GM23338 (cell line): ENCODE measurements at regions not wholly inside any gene's neighbourhood (a gene's known extent, or its start where the extent isn't known, plus 50 kb on each side); places are given as distances from the start of the nearest gene placed in this dataset.

ENCODE experiments used
- ATAC-seq: fragments of 200-7000 bp; cut with Tn5 transposase; 3 replicates; pipeline ENCODE4 v1.9.1; 2020
- DNase-seq: peaks from one replicate; pipeline ENCODE4 v3.0.0-alpha.2; 2015; ENCODE audit warnings: low spot score
- H2AFZ ChIP-seq: fragments of 200-600 bp; sonication (generic); 2 replicates; pipeline ENCODE4 v1.8.0; 2016; ENCODE audit warnings: antibody characterized with exemption, mild to moderate bottlenecking, moderate library complexity
- H3F3A ChIP-seq: fragments of 200-600 bp; sonication (generic); replicated peaks from 2 replicates; pipeline ENCODE4 v1.8.0; 2017; ENCODE audit warnings: antibody characterized with exemption, mixed run types, low read depth
- H3K27ac ChIP-seq: fragments of 200-600 bp; sonication (generic); 2 replicates; pipeline ENCODE4 v1.6.1; 2016; ENCODE audit warnings: low read depth
- H3K27me3 ChIP-seq: fragments of 200-600 bp; sonication (generic); 2 replicates; pipeline ENCODE4 v1.8.0; 2016; ENCODE audit warnings: mild to moderate bottlenecking, mixed run types, moderate library complexity; ENCODE audit not compliant: insufficient read depth
- H3K36me3 ChIP-seq: fragments of 200-600 bp; sonication (generic); 2 replicates; pipeline ENCODE4 v1.8.0; 2016; ENCODE audit warnings: mild to moderate bottlenecking; ENCODE audit not compliant: insufficient read depth
- H3K4me1 ChIP-seq: fragments of 200-600 bp; sonication (generic); 2 replicates; pipeline ENCODE4 v1.8.0; 2016; ENCODE audit warnings: mild to moderate bottlenecking, moderate library complexity; ENCODE audit not compliant: insufficient read depth
- H3K4me2 ChIP-seq: fragments of 200-600 bp; sonication (generic); 2 replicates; pipeline ENCODE4 v1.7.1; 2017; ENCODE audit warnings: mixed run types
- H3K4me3 ChIP-seq: fragments of 200-600 bp; sonication (generic); 2 replicates; pipeline ENCODE4 v1.6.1; 2016; ENCODE audit warnings: mixed run types
- H3K79me2 ChIP-seq: fragments of 200-600 bp; sonication (generic); replicated peaks from 2 replicates; pipeline ENCODE4 v1.8.0; 2017; ENCODE audit warnings: mild to moderate bottlenecking; ENCODE audit not compliant: insufficient read depth
- H3K9me2 ChIP-seq: fragments of 200-600 bp; sonication (generic); 2 replicates; pipeline ENCODE4 v1.8.0; 2017; ENCODE audit not compliant: insufficient read depth
- H4K20me1 ChIP-seq: fragments of 200-600 bp; sonication (generic); replicated peaks from 2 replicates; pipeline ENCODE4 v1.8.0; 2017; ENCODE audit warnings: mild to moderate bottlenecking; ENCODE audit not compliant: insufficient read depth
- H3K27ac Mint-ChIP-seq: 2 replicates; pipeline ENCODE4 v1.8.0; 2020; ENCODE audit warnings: inconsistent platforms, mild to moderate bottlenecking, moderate library complexity, mixed read lengths
- H3K27me3 Mint-ChIP-seq: 3 replicates; pipeline ENCODE4 v1.8.0; 2022; ENCODE audit warnings: low read depth, mild to moderate bottlenecking, moderate library complexity, mixed read lengths, inconsistent platforms; ENCODE audit not compliant: insufficient read depth, poor library complexity
- H3K36me3 Mint-ChIP-seq: 3 replicates; pipeline ENCODE4 v1.8.0; 2021; ENCODE audit warnings: low read depth, mild to moderate bottlenecking, inconsistent platforms, moderate library complexity, mixed read lengths
- H3K4me1 Mint-ChIP-seq: 3 replicates; pipeline ENCODE4 v1.8.0; 2020; ENCODE audit warnings: mild to moderate bottlenecking, inconsistent platforms, mixed read lengths
- H3K4me3 Mint-ChIP-seq: 3 replicates; pipeline ENCODE4 v1.8.0; 2021; ENCODE audit warnings: moderate library complexity, mild to moderate bottlenecking, inconsistent platforms, mixed read lengths
- H3K9me3 Mint-ChIP-seq: 3 replicates; pipeline ENCODE4 v1.8.0; 2020; ENCODE audit warnings: moderate library complexity, mild to moderate bottlenecking, inconsistent platforms, mixed read lengths
- CREB1 ChIP-seq: fragments of 250-450 bp; sonication (Bioruptor Pico); IDR thresholded peaks from 2 replicates; pipeline ENCODE4 v1.5.0; 2020; ENCODE audit warnings: low read depth, mild to moderate bottlenecking, moderate library complexity
- CTCF ChIP-seq, 2 experiments: fragments of 200-600 bp in 1 of 2; sonication (generic) in 1 of 2; conservative IDR thresholded peaks; 2 replicates each; pipeline versions ENCODE4 v1.5.1 to v1.6.1; 2016 to 2017; ENCODE audit warnings: antibody characterized with exemption in 2 of 2, low read depth in 2 of 2, mild to moderate bottlenecking in 2 of 2, moderate library complexity in 1 of 2
- ETS1 ChIP-seq: IDR thresholded peaks from 2 replicates; pipeline ENCODE4 v1.6.1; 2016; ENCODE audit warnings: antibody characterized with exemption
- EZH2 ChIP-seq: fragments of 200-600 bp; sonication (generic); IDR thresholded peaks from one replicate; pipeline ENCODE4 v1.8.0; 2017; ENCODE audit warnings: antibody characterized with exemption, mild to moderate bottlenecking, low read depth; ENCODE audit not compliant: unreplicated experiment
- EZH2phosphoT487 ChIP-seq: fragments of 200-600 bp; sonication (generic); IDR thresholded peaks from one replicate; pipeline ENCODE4 v1.8.1; 2018; ENCODE audit warnings: antibody characterized with exemption; ENCODE audit not compliant: unreplicated experiment
- JUNB ChIP-seq: IDR thresholded peaks from one replicate; pipeline ENCODE4 v1.6.1; 2016; ENCODE audit warnings: antibody characterized with exemption; ENCODE audit not compliant: unreplicated experiment
- NANOG ChIP-seq: IDR thresholded peaks from 2 replicates; pipeline ENCODE4 v1.6.1; 2016; ENCODE audit warnings: antibody characterized with exemption, borderline replicate concordance
- POLR2AphosphoS5 ChIP-seq: IDR thresholded peaks from 2 replicates; pipeline ENCODE4 v1.6.1; 2016; ENCODE audit warnings: antibody characterized with exemption, low read depth
- REST ChIP-seq: IDR thresholded peaks from one replicate; pipeline ENCODE4 v1.6.1; 2018; ENCODE audit warnings: antibody characterized with exemption; ENCODE audit not compliant: unreplicated experiment
- ZNF114 ChIP-seq: fragments of 250-450 bp; sonication (Bioruptor Pico); IDR thresholded peaks from 2 replicates; pipeline ENCODE4 v1.5.0; 2020; ENCODE audit warnings: mild to moderate bottlenecking, moderate library complexity

GRCh38 chr11:82405421-82405820 lies 328.2 kb downstream of the FAM181B start:
- Histone ChIP-seq H4K20me1 (no peaks in the 10 kb centered on the region), H2AFZ (no peak overlapping the region), H3K27me3 (no peaks in the 10 kb centered on the region), H3K27ac (no peak overlapping the region), H3K9me2 (no peaks in the 10 kb centered on the region), H3K79me2 (no peaks in the 10 kb centered on the region), H3K36me3 (no peaks in the 10 kb centered on the region), H3K4me2 (no peak overlapping the region), H3K4me1 (no peaks in the 10 kb centered on the region), H3F3A (no peaks in the 10 kb centered on the region), H3K4me3 (no peak overlapping the region)
- ATAC-seq (no peak), DNase-seq (no peak)
- Mint-ChIP-seq H3K4me3 (no peak overlapping the region), H3K27me3 (peaks cover 3% of the 10 kb centered on the region), H3K4me1 (no peaks in the 10 kb centered on the region), H3K36me3 (no peaks in the 10 kb centered on the region), H3K9me3 (peaks cover 13% of the 10 kb centered on the region; the same call in 1 of the 3 replicates), H3K27ac (no peak overlapping the region)
- TF ChIP-seq POLR2AphosphoS5 (no peak), ETS1 (no peak), CREB1 (CRISPR knock-in tag) (no peak), CTCF (conservative IDR thresholded peaks at IDR 0.05; ENCODE audit: low read depth in 2 of 2) (no peak)

GRCh38 chr11:82404981-82405380 lies 328.7 kb downstream of the FAM181B start:
- no peak overlapping the region for H2AFZ ChIP-seq
- H3K4me1 Mint-ChIP-seq: no peaks in the 10 kb centered on the region
- H4K20me1 ChIP-seq: no peaks in the 10 kb centered on the region
- no peaks in the 10 kb centered on the region for H3F3A ChIP-seq
- no peak for DNase-seq
- H3K27ac Mint-ChIP-seq: no peak overlapping the region
- no peak overlapping the region for H3K4me3 Mint-ChIP-seq
- no peaks in the 10 kb centered on the region for H3K36me3 Mint-ChIP-seq
- H3K27me3 Mint-ChIP-seq: peaks cover 3% of the 10 kb centered on the region
- H3K4me3 ChIP-seq: no peak overlapping the region
- no peak for ATAC-seq
- H3K27me3 ChIP-seq: no peaks in the 10 kb centered on the region
- TF ChIP-seq REST (no peak), CTCF (conservative IDR thresholded peaks at IDR 0.05; ENCODE audit: low read depth in 2 of 2) (no peak), JUNB (no peak), ZNF114 (CRISPR knock-in tag) (no peak), POLR2AphosphoS5 (no peak), NANOG (no peak), EZH2phosphoT487 (no peak), EZH2 (no peak), ETS1 (no peak), CREB1 (CRISPR knock-in tag) (no peak)
- no peak overlapping the region for H3K4me2 ChIP-seq
- H3K4me1 ChIP-seq: no peaks in the 10 kb centered on the region
- H3K79me2 ChIP-seq: no peaks in the 10 kb centered on the region
- no peak overlapping the region for H3K27ac ChIP-seq
- H3K9me2 ChIP-seq: no peaks in the 10 kb centered on the region
- no peaks in the 10 kb centered on the region for H3K36me3 ChIP-seq
- peaks cover 9% of the 10 kb centered on the region; the same call in 1 of the 3 replicates for H3K9me3 Mint-ChIP-seq
